ENCODE measurements at regions not wholly inside any gene's neighbourhood (a gene's known extent, or its start where the extent isn't known, plus 50 kb on each side); places are given as distances from the start of the nearest gene placed in this dataset.

DNA sequence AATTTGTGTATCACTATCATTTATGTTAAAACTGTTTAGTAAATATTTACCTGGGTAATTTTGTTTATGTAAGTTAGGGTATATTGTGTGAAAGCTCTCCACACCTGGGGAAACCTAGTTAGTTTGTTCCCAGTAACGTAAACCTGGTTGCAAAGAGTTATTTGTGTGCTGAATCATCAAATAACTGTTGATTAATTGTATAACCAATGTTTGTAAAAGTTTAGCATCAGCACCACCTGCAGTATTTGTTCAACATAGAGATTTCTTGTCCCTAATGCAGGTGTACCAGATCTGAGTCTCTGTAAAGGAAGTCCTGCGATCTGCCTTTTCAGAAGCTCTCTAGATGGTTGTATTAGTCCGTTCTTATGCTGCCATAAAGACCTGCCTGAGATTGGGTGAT lies 440.4 kb downstream of the COL12A1 start:
- TF ChIP-seq, protein P1, sequence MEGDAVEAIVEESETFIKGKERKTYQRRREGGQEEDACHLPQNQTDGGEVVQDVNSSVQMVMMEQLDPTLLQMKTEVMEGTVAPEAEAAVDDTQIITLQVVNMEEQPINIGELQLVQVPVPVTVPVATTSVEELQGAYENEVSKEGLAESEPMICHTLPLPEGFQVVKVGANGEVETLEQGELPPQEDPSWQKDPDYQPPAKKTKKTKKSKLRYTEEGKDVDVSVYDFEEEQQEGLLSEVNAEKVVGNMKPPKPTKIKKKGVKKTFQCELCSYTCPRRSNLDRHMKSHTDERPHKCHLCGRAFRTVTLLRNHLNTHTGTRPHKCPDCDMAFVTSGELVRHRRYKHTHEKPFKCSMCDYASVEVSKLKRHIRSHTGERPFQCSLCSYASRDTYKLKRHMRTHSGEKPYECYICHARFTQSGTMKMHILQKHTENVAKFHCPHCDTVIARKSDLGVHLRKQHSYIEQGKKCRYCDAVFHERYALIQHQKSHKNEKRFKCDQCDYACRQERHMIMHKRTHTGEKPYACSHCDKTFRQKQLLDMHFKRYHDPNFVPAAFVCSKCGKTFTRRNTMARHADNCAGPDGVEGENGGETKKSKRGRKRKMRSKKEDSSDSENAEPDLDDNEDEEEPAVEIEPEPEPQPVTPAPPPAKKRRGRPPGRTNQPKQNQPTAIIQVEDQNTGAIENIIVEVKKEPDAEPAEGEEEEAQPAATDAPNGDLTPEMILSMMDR (conservative IDR thresholded peaks at IDR 0.05; ENCODE audit: low read depth, low read length), result peak; percentile 22; the same call in 1 of the 2 replicates
- TF ChIP-seq EZH2 (IDR thresholded peaks at IDR 0.05; ENCODE audit: low read length, unreplicated experiment) (no peak), EZH2phosphoT487 (IDR thresholded peaks at IDR 0.05; ENCODE audit: borderline replicate concordance, low read length) (no peak)
